Endothelial cell of umbilical vein (primary cell): ENCODE measurements at regions not wholly inside any gene's neighbourhood (a gene's known extent, or its start where the extent isn't known, plus 50 kb on each side); places are given as distances from the start of the nearest gene placed in this dataset.

Experiments used
- BruUV-seq: library from RNA; stranded (reverse); fragments of 400-500 nt; replicated peaks from 2 replicates; lab custom pipeline; 2021; lab: Mats Ljungman, UMichigan
- CTCF ChIA-PET: fragments of 300-600, 350-600 bp; sonication (Branson Sonifier 250); formaldehyde crosslinking; loops from one replicate; lab custom pipeline; 2021; ENCODE audit warnings: antibody characterized with exemption, inconsistent platforms; lab: Charles Lee
- POLR2A ChIA-PET: fragments of 300-600, 350-600 bp; sonication (Branson Sonifier 250); formaldehyde crosslinking; loops from one replicate; lab custom pipeline; 2021; ENCODE audit warnings: antibody characterized with exemption, inconsistent platforms; lab: Charles Lee
- DNase-seq: peaks from one replicate; pipeline ENCODE4 v3.0.0-alpha.2; 2011; ENCODE audit warnings: low read depth, low spot score
- FAIRE-seq: peaks from 2 replicates; lab custom pipeline; 2011; peaks lifted over from hg19 to GRCh38; lab: Jason Lieb, UNC
- H2AFZ ChIP-seq: 2 replicates; pipeline ENCODE4 v1.6.0; 2012; ENCODE audit warnings: low read depth, low read length, control low read depth, inconsistent platforms
- H3K27ac ChIP-seq: 2 replicates; pipeline ENCODE4 v1.5.1; 2011; ENCODE audit warnings: low read depth, mild to moderate bottlenecking, control low read depth, low read length, moderate library complexity; ENCODE audit not compliant: insufficient read depth
- H3K27me3 ChIP-seq, 2 experiments: 2 replicates each; pipeline versions ENCODE4 v1.6.0 to v1.6.1; 2011; ENCODE audit warnings: low read length in 2 of 2, mixed read lengths in 1 of 2; ENCODE audit not compliant: control insufficient read depth in 2 of 2, insufficient read depth in 2 of 2
- H3K36me3 ChIP-seq, 2 experiments: 2 replicates in 1 of 2; 3 replicates in 1 of 2; pipeline ENCODE4 v1.5.1; 2011; ENCODE audit warnings: low read length in 2 of 2, mild to moderate bottlenecking in 1 of 2, moderate library complexity in 1 of 2; ENCODE audit not compliant: control insufficient read depth in 2 of 2, insufficient read depth in 2 of 2; ENCODE audit errors: extremely low read depth in 1 of 2
- H3K4me1 ChIP-seq: 3 replicates; pipeline ENCODE4 v1.5.1; 2011; ENCODE audit warnings: mild to moderate bottlenecking, low read length; ENCODE audit not compliant: control insufficient read depth, insufficient read depth; ENCODE audit errors: extremely low read depth
- H3K4me2 ChIP-seq: 2 replicates; pipeline ENCODE4 v1.6.1; 2011; ENCODE audit warnings: low read length, control low read depth, mixed read lengths; ENCODE audit not compliant: insufficient read depth
- H3K4me3 ChIP-seq, 3 experiments: fragments of 200-600 bp in 1 of 3; sonication (generic), shearing (Covaris generic) in 1 of 3; replicated peaks in 1 of 3; 2 replicates each; pipeline ENCODE4 v1.5.1; 2011 to 2016; ENCODE audit warnings: control low read depth in 3 of 3, low read length in 3 of 3, mild to moderate bottlenecking in 2 of 3, inconsistent platforms in 1 of 3, low read depth in 1 of 3, moderate library complexity in 1 of 3; ENCODE audit not compliant: insufficient read depth in 1 of 3
- H3K79me2 ChIP-seq: 2 replicates; pipeline ENCODE4 v1.6.0; 2012; ENCODE audit warnings: low read length, inconsistent platforms; ENCODE audit not compliant: control insufficient read depth, insufficient read depth
- H3K9ac ChIP-seq: replicated peaks from 2 replicates; pipeline ENCODE3; 2011; ENCODE audit warnings: low read length, control low read depth; ENCODE audit not compliant: insufficient read depth; ENCODE audit errors: extremely low read depth
- H3K9me1 ChIP-seq: replicated peaks from 3 replicates; pipeline ENCODE4 v1.6.0; 2011; ENCODE audit warnings: mild to moderate bottlenecking, low read length; ENCODE audit not compliant: control insufficient read depth, insufficient read depth; ENCODE audit errors: extremely low read depth
- H3K9me3 ChIP-seq: replicated peaks from 2 replicates; pipeline ENCODE4 v1.5.1; 2012; ENCODE audit warnings: low read length, inconsistent platforms; ENCODE audit not compliant: control insufficient read depth, insufficient read depth
- H4K20me1 ChIP-seq: replicated peaks from 2 replicates; pipeline ENCODE3; 2011; ENCODE audit warnings: mild to moderate bottlenecking, low read length; ENCODE audit not compliant: control insufficient read depth, insufficient read depth; ENCODE audit errors: extremely low read depth
- CTCF ChIP-seq, 2 donors: IDR thresholded peaks; 1 replicate in 1 of 2; 2 replicates in 1 of 2; pipeline ENCODE4 v1.5.1; 2011; ENCODE audit warnings: low read length in 2 of 2, mild to moderate bottlenecking in 2 of 2, moderate library complexity in 2 of 2, control low read depth in 1 of 2, inconsistent platforms in 1 of 2, low read depth in 1 of 2; ENCODE audit not compliant: insufficient read depth in 1 of 2; ENCODE audit errors: extremely low read depth in 1 of 2
- EZH2 ChIP-seq: IDR thresholded peaks from 2 replicates; pipeline ENCODE4 v1.6.1; 2012; ENCODE audit warnings: borderline replicate concordance, low read depth, mild to moderate bottlenecking, moderate library complexity, low read length, inconsistent platforms; ENCODE audit not compliant: severe bottlenecking
- FOS ChIP-seq: IDR thresholded peaks from 2 replicates; pipeline ENCODE4 v1.6.1; 2011; ENCODE audit warnings: mild to moderate bottlenecking, low read length, moderate library complexity, borderline replicate concordance; ENCODE audit not compliant: insufficient read depth
- GATA2 ChIP-seq: IDR thresholded peaks from 2 replicates; pipeline ENCODE4 v1.7.0; 2011; ENCODE audit warnings: low read depth, mild to moderate bottlenecking, moderate library complexity, mixed read lengths, low read length; ENCODE audit not compliant: insufficient read length, insufficient read depth
- JUN ChIP-seq: IDR thresholded peaks from 2 replicates; pipeline ENCODE4 v1.6.1; 2011; ENCODE audit warnings: borderline replicate concordance, low read depth; ENCODE audit not compliant: insufficient read length, insufficient read depth
- MAX ChIP-seq: IDR thresholded peaks from 2 replicates; pipeline ENCODE4 v1.6.1; 2011; ENCODE audit not compliant: insufficient read depth, insufficient read length
- MYC ChIP-seq: IDR thresholded peaks from one replicate; pipeline ENCODE4 v1.6.1; 2011; ENCODE audit warnings: mild to moderate bottlenecking, low read depth, low read length
- POLR2A ChIP-seq: IDR thresholded peaks from 2 replicates; pipeline ENCODE4 v1.6.1; 2012; ENCODE audit warnings: low read depth, mild to moderate bottlenecking, control low read depth, low read length
- POLR2AphosphoS5 ChIP-seq: IDR thresholded peaks from 2 replicates; pipeline ENCODE4 v1.6.1; 2012; ENCODE audit warnings: low read depth, mild to moderate bottlenecking, control low read depth, low read length, moderate library complexity; ENCODE audit not compliant: insufficient read depth
- dilution Hi-C: fragments of 300-500 bp; cut with MboI; formaldehyde crosslinking; loops from one replicate; pipeline ENCODE4 v1.15.0; 2019; ENCODE audit warnings: low sequenced_read_pairs; ENCODE audit not compliant: extremely low pct_ligation_motif_present
- intact Hi-C: fragments of 100-400 bp; cut with micrococcal nuclease; formaldehyde crosslinking; loops from one replicate; pipeline ENCODE4 v1.10.0; 2022

GRCh38 chr6:141846639-141847038 lies 286.1 kb upstream of the GJE1 start:
- POLR2A ChIA-PET: no interaction called here
- H3K9me3 ChIP-seq: no peaks in the 10 kb centered on the region
- dilution Hi-C loops (no loop called here), intact Hi-C loops (no loop called here)
- no peak overlapping the region for H2AFZ ChIP-seq
- H3K9ac ChIP-seq: no peak overlapping the region
- no peak overlapping the region for H3K27ac ChIP-seq
- no peaks in the 10 kb centered on the region for H3K79me2 ChIP-seq
- H3K4me2 ChIP-seq: no peak overlapping the region
- peaks cover 0 to 2% of the 10 kb centered on the region in 2 experiments for H3K27me3 ChIP-seq
- TF ChIP-seq CTCF (IDR thresholded peaks at IDR 0.05; ENCODE audit: extremely low read depth in 1 of 2, insufficient read depth in 1 of 2, low read depth in 1 of 2, low read length in 2 of 2) (no peak), EZH2 (no peak), MAX (no peak), MYC (no peak), POLR2AphosphoS5 (no peak), POLR2A (no peak), JUN (no peak), FOS (no peak), GATA2 (no peak)
- no TSS peak for BruUV-seq
- no peaks in the 10 kb centered on the region for H3K4me1 ChIP-seq
- no peaks in the 10 kb centered on the region for H3K36me3 ChIP-seq
- H3K9me1 ChIP-seq: no peaks in the 10 kb centered on the region
- H3K4me3 ChIP-seq: no peak overlapping the region
- no peaks in the 10 kb centered on the region for H4K20me1 ChIP-seq
- FAIRE-seq: no peak
- DNase-seq: no peak
- CTCF ChIA-PET: interaction anchor here (1.6 kb wide), 1 partner anchor 11 kb away, joined by 4 read pairs; no protein-coding TSS in a partner anchor
